BLaER1 (cell line): ENCODE measurements at regions not wholly inside any gene's neighbourhood (a gene's known extent, or its start where the extent isn't known, plus 50 kb on each side); places are given as distances from the start of the nearest gene placed in this dataset.

Source experiments
- H3K27ac ChIP-seq: shearing (Covaris generic); formaldehyde crosslinking; 2 replicates; pipeline ENCODE4 v1.8.1; 2022
- H3K27me3 ChIP-seq: shearing (Covaris generic); formaldehyde crosslinking; 2 replicates; pipeline ENCODE4 v1.8.1; 2022
- H3K36me3 ChIP-seq: shearing (Covaris generic); formaldehyde crosslinking; 2 replicates; pipeline ENCODE4 v1.8.1; 2022
- H3K4me1 ChIP-seq: shearing (Covaris generic); formaldehyde crosslinking; 2 replicates; pipeline ENCODE4 v1.8.1; 2022
- H3K4me2 ChIP-seq: shearing (Covaris generic); formaldehyde crosslinking; 2 replicates; pipeline ENCODE4 v1.8.1; 2022
- H3K4me3 ChIP-seq: shearing (Covaris generic); formaldehyde crosslinking; 2 replicates; pipeline ENCODE4 v1.8.1; 2022
- H3K9ac ChIP-seq: shearing (Covaris generic); formaldehyde crosslinking; 2 replicates; pipeline ENCODE4 v1.8.1; 2022
- H3K9me3 ChIP-seq: shearing (Covaris generic); formaldehyde crosslinking; 2 replicates; pipeline ENCODE4 v1.8.1; 2022
- H4K20me1 ChIP-seq: shearing (Covaris generic); formaldehyde crosslinking; 2 replicates; pipeline ENCODE4 v1.8.1; 2022
- Cebpa-rat ChIP-seq: shearing (Covaris generic); IDR thresholded peaks from 2 replicates; pipeline ENCODE4 v1.8.1; 2022

GRCh38 chr7:115883629-115884028 is 146.9 kb downstream of the TFEC start:
- Histone ChIP-seq H4K20me1 (no peaks in the 10 kb centered on the region), H3K9me3 (no peaks in the 10 kb centered on the region), H3K27ac (no peak overlapping the region), H3K4me1 (no peaks in the 10 kb centered on the region), H3K4me3 (no peak overlapping the region), H3K9ac (no peak overlapping the region), H3K27me3 (no peaks in the 10 kb centered on the region), H3K36me3 (no peaks in the 10 kb centered on the region), H3K4me2 (no peak overlapping the region)
- TF ChIP-seq Cebpa-rat = no peak

DNA sequence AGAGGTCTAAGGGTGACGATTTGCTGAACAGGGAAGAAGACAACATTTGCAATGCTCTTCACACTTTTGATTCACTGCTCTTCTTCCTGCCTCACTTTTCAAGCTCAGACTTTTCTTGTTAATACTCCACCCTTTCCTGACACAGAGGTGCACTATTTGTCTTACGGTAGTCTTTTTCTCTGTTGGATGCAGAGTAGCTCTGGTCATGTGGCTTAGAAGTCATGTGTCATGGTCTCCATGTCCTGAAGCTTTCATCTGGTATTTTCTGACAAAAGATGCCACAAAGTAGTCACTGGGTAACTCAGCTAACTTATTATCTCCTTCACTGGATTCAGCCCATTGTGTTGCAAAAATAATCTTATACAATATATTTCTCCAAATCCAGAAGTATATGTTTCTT is 149.1 kb downstream of the TFEC start:
- Histone ChIP-seq H3K4me3 (no peak overlapping the region), H3K4me1 (no peaks in the 10 kb centered on the region), H3K9me3 (no peaks in the 10 kb centered on the region), H3K27ac (no peak overlapping the region), H3K4me2 (no peak overlapping the region), H4K20me1 (no peaks in the 10 kb centered on the region), H3K27me3 (no peaks in the 10 kb centered on the region), H3K9ac (no peak overlapping the region), H3K36me3 (no peaks in the 10 kb centered on the region)
- no peak for TF ChIP-seq Cebpa-rat

DNA sequence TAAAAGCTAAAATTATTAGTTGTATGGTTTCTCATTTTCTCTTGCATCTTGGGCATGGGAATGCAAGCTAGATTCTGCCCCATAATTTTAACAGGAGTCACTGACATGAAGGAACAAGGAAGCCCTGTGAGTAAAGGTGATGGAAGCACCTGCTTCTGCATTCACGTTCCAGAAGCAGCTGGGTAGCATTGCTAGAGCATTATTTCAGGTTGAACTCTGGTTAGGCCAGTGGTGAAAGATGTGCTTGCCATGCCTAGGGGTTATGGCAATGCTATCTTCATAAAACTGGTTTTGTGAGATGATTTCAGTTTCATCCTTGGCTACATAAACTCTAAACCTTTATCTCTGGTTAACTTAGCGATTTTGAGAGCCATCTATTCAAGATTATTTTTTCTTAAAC is 151.4 kb downstream of the TFEC start:
- Histone ChIP-seq H3K27ac (no peak overlapping the region), H3K27me3 (no peaks in the 10 kb centered on the region), H3K4me3 (no peak overlapping the region), H4K20me1 (no peaks in the 10 kb centered on the region), H3K9me3 (no peaks in the 10 kb centered on the region), H3K4me1 (no peaks in the 10 kb centered on the region), H3K4me2 (no peak overlapping the region), H3K9ac (no peak overlapping the region), H3K36me3 (no peaks in the 10 kb centered on the region)
- TF ChIP-seq Cebpa-rat = no peak

DNA sequence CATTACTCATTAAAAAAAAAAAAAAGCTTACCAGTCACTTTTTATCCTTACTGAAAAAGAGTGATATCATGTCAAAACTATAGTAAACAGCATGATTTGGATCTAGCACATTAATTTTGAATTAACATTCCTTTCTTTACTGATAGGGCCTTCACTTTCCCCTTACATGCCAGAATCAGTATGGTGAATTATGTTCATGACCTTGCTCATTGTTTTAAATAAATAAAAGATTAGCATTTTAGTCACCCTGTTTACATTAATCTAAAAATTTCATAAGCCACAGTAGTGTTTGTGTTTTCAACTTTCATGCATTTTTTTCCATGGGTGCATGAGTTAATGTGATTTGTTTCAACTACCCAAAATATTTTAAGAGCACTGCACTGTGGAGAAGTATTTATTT is 160.8 kb downstream of the TFEC start:
- Histone ChIP-seq H4K20me1 (no peaks in the 10 kb centered on the region), H3K9ac (no peak overlapping the region), H3K4me1 (no peaks in the 10 kb centered on the region), H3K27ac (no peak overlapping the region), H3K4me2 (no peak overlapping the region), H3K27me3 (no peaks in the 10 kb centered on the region), H3K36me3 (no peaks in the 10 kb centered on the region), H3K4me3 (no peak overlapping the region), H3K9me3 (no peaks in the 10 kb centered on the region)
- TF ChIP-seq Cebpa-rat = no peak

DNA sequence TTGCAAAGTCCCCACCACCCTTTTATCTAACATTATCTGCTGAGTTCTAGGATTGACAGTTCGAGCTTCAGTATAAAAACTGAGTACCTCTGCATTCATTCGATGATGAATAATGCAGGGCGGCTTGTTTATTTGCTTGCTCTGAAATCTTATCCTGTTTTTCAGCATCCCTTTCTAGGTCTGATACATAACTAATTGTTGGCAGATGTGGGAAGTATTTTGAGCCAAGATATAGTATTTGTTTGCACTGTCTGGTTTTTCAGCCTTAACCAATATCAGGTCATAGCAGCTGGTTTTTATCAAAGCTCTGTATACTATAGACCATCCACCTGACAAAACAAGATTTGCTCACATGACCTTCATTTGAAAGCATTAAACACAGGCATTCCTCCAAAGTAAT is 161.4 kb downstream of the TFEC start:
- Histone ChIP-seq H3K27ac (no peak overlapping the region), H3K27me3 (no peaks in the 10 kb centered on the region)
- no peak for TF ChIP-seq Cebpa-rat

DNA sequence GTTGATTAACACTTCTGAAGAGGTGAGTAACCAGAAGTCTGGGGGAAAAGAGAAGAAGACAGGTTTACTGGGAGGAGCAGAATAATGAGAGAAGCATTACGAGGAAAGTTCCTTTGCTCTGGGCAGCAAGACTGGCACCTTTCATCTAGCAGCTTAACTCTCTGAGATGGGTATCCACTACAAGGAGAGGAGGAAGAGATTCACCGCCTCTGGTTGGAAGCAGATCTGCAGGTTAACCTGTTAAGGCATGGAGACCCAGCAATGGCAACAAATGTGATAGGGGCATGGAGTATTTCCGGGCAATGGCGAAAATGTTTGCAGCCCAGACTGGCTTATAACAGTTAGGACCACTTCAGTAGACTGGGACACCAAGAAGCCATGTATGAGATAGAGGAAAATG is 162.2 kb downstream of the TFEC start:
- Histone ChIP-seq H3K4me2 (no peak overlapping the region), H3K36me3 (no peaks in the 10 kb centered on the region), H4K20me1 (no peaks in the 10 kb centered on the region), H3K4me1 (no peaks in the 10 kb centered on the region), H3K9me3 (no peaks in the 10 kb centered on the region), H3K9ac (no peak overlapping the region), H3K27ac (no peak overlapping the region), H3K27me3 (no peaks in the 10 kb centered on the region), H3K4me3 (no peak overlapping the region)
- TF ChIP-seq Cebpa-rat = no peak

More for the DNA sequence above, 161.4 kb downstream of the TFEC start:
- Histone ChIP-seq H3K36me3 (no peaks in the 10 kb centered on the region), H3K4me3 (no peak overlapping the region), H3K4me1 (no peaks in the 10 kb centered on the region), H4K20me1 (no peaks in the 10 kb centered on the region), H3K9ac (no peak overlapping the region), H3K4me2 (no peak overlapping the region), H3K9me3 (no peaks in the 10 kb centered on the region)

DNA sequence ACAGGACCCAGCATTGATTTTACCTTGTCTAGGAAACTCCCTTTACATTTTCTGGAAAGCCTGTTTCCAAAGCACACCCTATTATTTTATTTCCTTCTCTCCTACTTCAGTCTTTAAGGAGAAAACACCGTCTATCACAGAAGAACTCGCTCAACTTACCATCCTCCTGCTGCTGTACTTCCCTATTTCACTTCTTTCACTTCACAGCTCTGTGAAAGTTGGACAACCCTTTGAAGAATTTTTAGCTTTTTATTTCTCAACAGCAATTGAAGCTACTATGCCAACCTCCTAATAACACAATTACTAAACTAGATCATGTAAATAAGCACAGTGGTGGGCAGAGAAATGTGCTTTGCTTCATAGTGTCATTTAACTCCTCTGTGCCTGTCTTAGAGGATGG is 166.5 kb downstream of the TFEC start:
- TF ChIP-seq Cebpa-rat = no peak
- H3K27ac ChIP-seq = no peak overlapping the region
- no peak overlapping the region for H3K4me3 ChIP-seq
- H3K9me3 ChIP-seq = no peaks in the 10 kb centered on the region
- H3K9ac ChIP-seq = no peak overlapping the region
- H3K27me3 ChIP-seq = no peaks in the 10 kb centered on the region
- no peak overlapping the region for H3K4me2 ChIP-seq
- H3K4me1 ChIP-seq = no peaks in the 10 kb centered on the region
- H4K20me1 ChIP-seq = no peaks in the 10 kb centered on the region
- no peaks in the 10 kb centered on the region for H3K36me3 ChIP-seq

- no peak overlapping the region for H3K9ac ChIP-seq
- H3K4me2 ChIP-seq = no peak overlapping the region
- no peaks in the 10 kb centered on the region for H3K9me3 ChIP-seq
- no peaks in the 10 kb centered on the region for H3K27me3 ChIP-seq
- H3K27ac ChIP-seq = no peak overlapping the region
- H3K36me3 ChIP-seq = no peaks in the 10 kb centered on the region
- H3K4me1 ChIP-seq = no peaks in the 10 kb centered on the region
- TF ChIP-seq Cebpa-rat = no peak
- H4K20me1 ChIP-seq = no peaks in the 10 kb centered on the region
- no peak overlapping the region for H3K4me3 ChIP-seq
Measured at GRCh38 chr7:115851291-115851690, 179.3 kb downstream of the TFEC start.

DNA sequence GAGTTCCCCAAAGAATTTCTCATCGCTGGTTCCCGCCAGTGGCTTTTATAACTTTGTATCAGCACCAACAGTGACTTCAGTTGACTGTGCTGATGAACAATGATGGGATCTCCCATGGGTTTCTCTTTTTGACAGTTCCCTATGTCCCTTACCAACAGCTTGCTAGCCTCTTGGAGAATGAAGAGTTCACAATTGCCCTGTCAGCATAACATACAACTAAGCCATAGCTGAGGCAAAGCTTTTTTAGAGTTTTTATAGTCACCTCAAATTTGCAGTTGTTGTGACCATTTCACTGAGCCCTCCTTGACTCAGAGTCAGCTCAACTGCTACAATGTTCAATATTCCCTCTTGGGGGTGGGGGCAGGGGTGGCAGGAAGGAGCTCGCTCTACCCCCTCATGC is 179.8 kb downstream of the TFEC start:
- no peak for TF ChIP-seq Cebpa-rat

GRCh38 chr7:115844857-115845256 is 185.7 kb downstream of the TFEC start:
- no peaks in the 10 kb centered on the region for H4K20me1 ChIP-seq
- no peaks in the 10 kb centered on the region for H3K36me3 ChIP-seq
- no peaks in the 10 kb centered on the region for H3K9me3 ChIP-seq
- H3K4me3 ChIP-seq = no peak overlapping the region
- no peaks in the 10 kb centered on the region for H3K4me1 ChIP-seq
- no peaks in the 10 kb centered on the region for H3K27me3 ChIP-seq
- H3K9ac ChIP-seq = no peak overlapping the region
- no peak overlapping the region for H3K4me2 ChIP-seq
- no peak for TF ChIP-seq Cebpa-rat
- no peak overlapping the region for H3K27ac ChIP-seq

More for the DNA sequence above, 179.8 kb downstream of the TFEC start:
- Histone ChIP-seq H3K4me1 (no peaks in the 10 kb centered on the region), H3K4me2 (no peak overlapping the region), H3K9me3 (no peaks in the 10 kb centered on the region), H4K20me1 (no peaks in the 10 kb centered on the region), H3K4me3 (no peak overlapping the region), H3K9ac (no peak overlapping the region), H3K27me3 (no peaks in the 10 kb centered on the region), H3K27ac (no peak overlapping the region), H3K36me3 (no peaks in the 10 kb centered on the region)

DNA sequence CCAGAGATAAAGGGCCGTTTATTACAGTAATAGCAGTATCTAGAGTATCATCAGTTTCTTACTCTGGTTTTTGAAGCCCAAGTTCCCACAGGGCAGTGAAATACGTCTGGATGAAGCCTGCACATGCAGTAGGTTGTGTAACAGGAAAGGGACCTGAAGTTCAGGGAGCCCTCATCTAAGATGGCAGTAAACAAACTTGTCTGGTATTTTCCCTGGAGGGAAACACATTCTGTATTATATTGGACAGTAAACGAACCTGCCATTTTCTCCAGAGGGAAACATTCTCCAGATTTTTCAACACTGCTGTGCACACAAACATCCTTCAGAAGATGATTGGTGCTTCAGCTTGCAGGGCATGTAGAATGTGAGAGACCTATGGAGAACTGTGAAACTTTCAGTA is 189.9 kb downstream of the TFEC start:
- no peak overlapping the region for H3K9ac ChIP-seq
- H3K4me3 ChIP-seq = no peak overlapping the region
- H3K4me1 ChIP-seq = no peaks in the 10 kb centered on the region
- H3K9me3 ChIP-seq = no peaks in the 10 kb centered on the region
- no peaks in the 10 kb centered on the region for H3K36me3 ChIP-seq
- no peaks in the 10 kb centered on the region for H3K27me3 ChIP-seq
- H3K4me2 ChIP-seq = no peak overlapping the region
- H4K20me1 ChIP-seq = no peaks in the 10 kb centered on the region
- no peak overlapping the region for H3K27ac ChIP-seq
- no peak for TF ChIP-seq Cebpa-rat
